HFF-Myc (cell line): ENCODE measurements at regions not wholly inside any gene's neighbourhood (a gene's known extent, or its start where the extent isn't known, plus 50 kb on each side); places are given as distances from the start of the nearest gene placed in this dataset.

Source experiments
- DNase-seq: peaks from one replicate; pipeline ENCODE4 v3.0.0-alpha.2; 2011; ENCODE audit warnings: low read depth; ENCODE audit errors: extremely low read depth
- H3K4me3 ChIP-seq: replicated peaks from 2 replicates; pipeline ENCODE4 v1.5.1; 2011; ENCODE audit warnings: low read depth, mild to moderate bottlenecking, control low read depth, low read length
- TF ChIP-seq, protein P1 (sequence below): IDR thresholded peaks from 2 replicates; pipeline ENCODE4 v1.5.1; 2012; ENCODE audit warnings: mild to moderate bottlenecking, low read depth, low read length, control low read depth; ENCODE audit errors: missing control alignments

DNA sequence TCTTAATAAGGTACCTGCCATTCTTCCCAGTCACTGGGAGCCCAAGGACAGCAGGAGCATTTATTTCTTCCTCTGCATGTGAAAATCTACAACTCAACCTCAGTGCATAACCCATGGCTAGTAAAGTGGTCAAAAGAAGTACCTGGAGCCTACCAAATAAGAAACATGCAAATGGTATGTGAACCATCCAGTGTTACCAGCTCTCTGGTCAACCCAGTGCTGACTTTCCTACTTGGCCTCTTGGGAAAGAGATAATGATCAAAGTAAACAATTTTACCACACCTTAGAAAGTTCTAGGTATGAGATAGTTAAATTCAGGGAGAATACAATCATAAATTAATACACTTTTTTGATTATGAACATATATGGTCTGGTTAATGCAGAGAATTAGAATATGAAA lies 325.6 kb downstream of the ENC1 start:
- H3K4me3 ChIP-seq, result no peak overlapping the region
- no peak for DNase-seq
- TF ChIP-seq, protein P1, sequence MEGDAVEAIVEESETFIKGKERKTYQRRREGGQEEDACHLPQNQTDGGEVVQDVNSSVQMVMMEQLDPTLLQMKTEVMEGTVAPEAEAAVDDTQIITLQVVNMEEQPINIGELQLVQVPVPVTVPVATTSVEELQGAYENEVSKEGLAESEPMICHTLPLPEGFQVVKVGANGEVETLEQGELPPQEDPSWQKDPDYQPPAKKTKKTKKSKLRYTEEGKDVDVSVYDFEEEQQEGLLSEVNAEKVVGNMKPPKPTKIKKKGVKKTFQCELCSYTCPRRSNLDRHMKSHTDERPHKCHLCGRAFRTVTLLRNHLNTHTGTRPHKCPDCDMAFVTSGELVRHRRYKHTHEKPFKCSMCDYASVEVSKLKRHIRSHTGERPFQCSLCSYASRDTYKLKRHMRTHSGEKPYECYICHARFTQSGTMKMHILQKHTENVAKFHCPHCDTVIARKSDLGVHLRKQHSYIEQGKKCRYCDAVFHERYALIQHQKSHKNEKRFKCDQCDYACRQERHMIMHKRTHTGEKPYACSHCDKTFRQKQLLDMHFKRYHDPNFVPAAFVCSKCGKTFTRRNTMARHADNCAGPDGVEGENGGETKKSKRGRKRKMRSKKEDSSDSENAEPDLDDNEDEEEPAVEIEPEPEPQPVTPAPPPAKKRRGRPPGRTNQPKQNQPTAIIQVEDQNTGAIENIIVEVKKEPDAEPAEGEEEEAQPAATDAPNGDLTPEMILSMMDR, result no peak

- TF ChIP-seq, protein P1, result no peak
- no peak overlapping the region for H3K4me3 ChIP-seq
- no peak for DNase-seq
Observed at GRCh38 chr5:74313896-74314295, 326.6 kb downstream of the ENC1 start.

GRCh38 chr5:74312746-74313145 lies 327.8 kb downstream of the ENC1 start:
- H3K4me3 ChIP-seq, result no peak overlapping the region
- no peak for DNase-seq
- TF ChIP-seq, protein P1, result no peak

DNA sequence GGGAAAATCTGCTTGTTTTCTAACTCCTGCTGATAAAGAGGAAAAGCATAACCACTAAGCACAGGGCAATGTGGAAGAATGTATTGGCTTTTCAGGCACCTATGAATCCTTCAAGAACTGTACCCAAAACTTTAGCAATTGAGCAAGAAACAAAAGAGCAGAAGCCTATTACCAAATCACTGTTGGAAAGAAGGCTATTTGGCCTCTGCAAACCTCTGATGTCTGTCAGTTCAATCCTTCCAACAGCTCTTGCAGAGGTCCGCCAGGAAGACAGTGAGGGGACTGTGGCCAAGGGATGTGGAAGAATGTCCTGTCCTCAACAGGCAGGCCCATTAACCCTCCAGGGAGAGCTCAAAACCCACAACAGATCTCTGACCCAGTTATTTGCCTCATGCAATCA lies 328.6 kb downstream of the ENC1 start:
- no peak for DNase-seq
- TF ChIP-seq, protein P1, result no peak
- no peak overlapping the region for H3K4me3 ChIP-seq

DNA sequence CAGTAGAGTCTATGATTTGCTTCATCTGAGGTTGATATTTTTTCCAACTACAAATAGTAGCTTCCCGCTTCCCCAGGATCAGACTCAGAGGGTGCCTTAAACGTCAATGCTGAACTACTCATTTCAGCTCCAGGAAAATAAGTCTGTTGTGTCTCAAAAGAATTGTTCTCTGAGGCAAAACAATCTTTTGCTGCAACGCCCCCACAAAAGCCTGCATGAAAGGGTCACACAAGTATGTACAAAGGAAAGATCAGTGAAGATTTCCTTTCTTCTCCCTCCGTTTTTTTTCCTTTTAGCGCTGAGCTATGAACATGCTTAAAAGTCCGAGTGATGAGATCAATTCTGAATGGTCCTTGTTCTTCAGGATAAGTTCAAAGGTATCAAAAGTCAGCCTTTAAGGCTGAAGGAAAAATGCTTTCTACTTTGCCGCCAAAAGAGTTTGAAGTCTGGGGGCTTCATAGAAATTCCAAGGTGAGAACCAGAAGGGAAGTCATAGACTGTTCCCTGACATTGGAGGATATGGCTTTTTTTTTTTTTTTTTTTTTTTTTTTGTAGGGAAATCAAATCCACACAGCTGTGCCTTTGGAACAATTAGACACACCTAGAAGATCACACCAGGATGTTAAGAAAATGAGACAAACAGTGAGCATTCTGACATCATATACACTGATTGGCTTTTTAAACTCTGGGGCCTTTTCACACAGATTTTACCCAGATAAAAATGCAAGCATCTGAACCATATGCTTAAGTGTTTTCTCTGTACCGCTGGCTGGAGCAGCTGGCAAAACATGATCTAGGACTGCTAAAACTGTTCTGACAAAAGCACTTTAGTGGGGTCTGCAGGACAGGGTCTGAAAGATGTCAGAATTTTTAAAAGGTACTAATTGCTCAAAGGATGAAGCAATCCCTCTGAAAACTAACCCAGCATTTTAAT lies 329.3 kb downstream of the ENC1 start:
- DNase-seq, result no peak
- TF ChIP-seq, protein P1, result no peak
- H3K4me3 ChIP-seq, result no peak overlapping the region

DNA sequence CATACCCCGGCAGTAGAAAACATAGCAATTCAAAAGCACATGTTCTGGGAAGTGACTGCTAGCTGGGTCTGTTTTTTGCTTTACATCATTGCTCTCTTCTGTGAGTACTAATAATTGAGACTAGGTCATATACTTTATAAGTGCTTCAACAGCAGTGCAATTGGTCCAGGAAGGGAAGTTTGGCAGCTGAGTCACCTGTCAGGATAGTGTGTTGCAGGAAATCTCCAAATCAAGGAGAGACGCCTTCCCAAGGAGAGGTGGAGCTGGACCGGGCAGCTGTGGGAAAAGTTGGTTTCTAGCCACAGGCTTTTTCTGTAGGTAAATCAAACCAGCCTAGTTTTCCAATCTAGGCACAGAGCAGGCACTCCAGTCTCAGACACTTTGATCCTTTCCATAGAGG lies 330.1 kb downstream of the ENC1 start:
- H3K4me3 ChIP-seq, result no peak overlapping the region
- DNase-seq, result no peak
- TF ChIP-seq, protein P1, result no peak
